NCI-H1436 treated with DMSO at 0.1 percent for 48 hours (cell line): ENCODE measurements at regions not wholly inside any gene's neighbourhood (a gene's known extent, or its start where the extent isn't known, plus 50 kb on each side); places are given as distances from the start of the nearest gene placed in this dataset.
"Not testable (repeated sequence)": the region's sequence is repeated elsewhere in the genome, so short reads cannot be mapped to it uniquely, and the experiment has no call there.

ENCODE experiments used
- DNase-seq: peaks from one replicate; lab custom pipeline; 2025; lab: John Stamatoyannopoulos, UW

DNA sequence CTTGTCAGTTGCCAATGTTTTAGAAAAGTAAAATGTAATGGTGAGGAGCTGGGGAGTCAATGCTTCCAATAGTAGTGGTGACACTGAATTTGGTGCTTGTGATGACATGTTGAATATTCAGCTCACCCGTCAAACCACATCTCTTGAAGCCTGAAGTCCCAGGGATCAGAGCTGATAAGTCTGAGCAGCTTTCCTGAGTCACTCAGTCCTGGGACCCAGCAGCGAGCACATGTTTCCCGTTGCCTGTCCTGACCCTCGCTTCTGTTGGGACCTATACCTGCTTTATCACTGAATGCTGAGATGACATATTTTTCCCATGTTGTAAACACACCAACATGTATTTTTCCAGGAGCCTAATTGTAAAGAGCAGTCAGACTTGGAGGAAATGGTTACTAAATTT lies 693.6 kb downstream of the QKI start:
- DNase-seq = no peak

DNA sequence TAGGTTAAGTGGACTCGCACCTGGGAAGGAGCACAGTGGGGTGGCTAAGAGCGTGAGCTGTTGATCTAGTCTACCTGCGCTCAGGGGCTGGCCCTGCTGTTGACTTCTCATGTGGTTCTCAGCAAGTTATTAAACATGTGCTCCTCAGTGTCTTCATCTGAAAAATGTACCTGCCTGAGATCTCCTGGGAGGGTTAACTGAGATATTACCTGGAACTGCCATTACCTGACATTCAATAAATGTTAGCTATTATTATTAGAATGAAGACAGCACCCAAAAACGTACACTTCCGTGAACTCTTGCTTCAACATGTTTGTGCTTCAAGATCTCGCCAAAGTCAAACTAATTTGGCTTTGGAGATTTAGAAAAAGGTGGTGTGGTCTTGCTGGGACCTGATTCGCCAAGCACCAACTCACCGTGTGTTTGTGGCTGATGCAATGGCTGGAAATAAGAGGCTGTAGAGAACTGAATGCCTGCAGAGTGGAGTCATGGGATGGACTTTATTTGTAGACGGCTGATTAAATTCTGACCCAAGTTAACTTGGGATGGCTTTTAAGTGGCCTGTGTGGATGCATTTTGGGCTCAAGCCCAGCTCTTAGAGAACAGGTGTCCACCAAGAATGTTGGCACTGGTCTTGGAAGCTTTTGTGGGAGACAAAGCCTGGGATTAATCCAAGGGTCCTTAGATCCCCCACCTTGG lies 692.9 kb downstream of the QKI start:
- no peak for DNase-seq

DNA sequence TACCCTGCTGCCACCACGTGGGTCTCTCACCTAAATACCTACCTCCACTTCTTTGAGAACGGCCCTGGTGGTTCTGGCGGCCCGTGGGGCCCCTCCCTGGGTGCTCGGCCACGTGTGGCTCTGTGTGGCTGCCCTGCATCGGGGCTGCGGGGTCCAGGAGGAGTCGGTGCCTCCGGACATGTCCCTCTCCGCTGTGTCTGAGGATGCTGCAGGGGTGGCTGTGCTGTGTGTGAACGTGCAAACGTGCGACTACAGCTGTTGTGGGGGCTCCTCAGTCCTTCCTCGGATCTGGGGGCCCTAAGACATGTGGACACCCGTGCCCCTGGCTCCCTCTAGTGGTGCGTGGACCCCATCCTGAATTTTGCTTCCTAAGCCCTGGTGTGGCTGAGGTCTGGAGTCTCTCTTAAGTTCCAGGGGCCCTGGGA lies 691.8 kb downstream of the QKI start:
- no peak for DNase-seq

DNA sequence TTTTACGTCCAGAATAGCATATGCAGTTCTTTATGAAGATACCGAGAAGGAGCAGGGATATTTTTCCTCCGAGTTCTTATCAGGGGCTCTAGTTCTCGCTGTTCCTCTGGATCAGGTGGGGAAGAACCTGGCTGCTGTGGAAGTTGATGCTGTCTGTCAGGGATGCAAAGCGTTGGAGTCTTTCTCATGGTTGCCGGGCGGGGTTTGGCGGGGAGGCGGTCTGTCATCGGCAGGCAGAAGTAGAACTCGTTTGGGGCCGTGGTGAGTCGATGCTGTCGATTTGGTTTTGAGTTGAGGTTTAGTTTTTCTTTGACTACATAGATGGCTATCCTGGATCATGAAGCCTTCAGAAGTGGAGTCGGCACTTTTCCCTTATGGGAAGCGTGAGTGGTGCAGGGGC lies 691.2 kb downstream of the QKI start:
- DNase-seq = no peak

DNA sequence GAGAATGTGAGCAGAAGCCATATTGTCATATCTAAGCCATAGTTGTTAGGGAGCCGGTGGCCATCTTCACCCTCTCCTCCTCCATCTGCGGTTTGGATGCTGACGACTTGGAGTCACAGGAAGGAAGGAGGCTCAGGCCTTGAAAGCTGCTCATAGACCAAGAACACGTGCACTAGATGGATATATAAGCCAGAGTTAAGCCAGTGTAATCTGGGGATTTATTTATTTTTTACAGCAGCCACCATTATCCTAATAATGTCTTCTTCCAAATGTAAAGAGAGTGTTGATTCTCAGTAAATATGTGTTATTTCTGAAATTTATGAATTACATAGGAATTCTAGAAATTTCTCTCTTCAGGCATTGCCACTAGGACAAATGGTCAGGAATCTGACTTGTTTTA lies 689.9 kb downstream of the QKI start:
- DNase-seq = no peak

DNA sequence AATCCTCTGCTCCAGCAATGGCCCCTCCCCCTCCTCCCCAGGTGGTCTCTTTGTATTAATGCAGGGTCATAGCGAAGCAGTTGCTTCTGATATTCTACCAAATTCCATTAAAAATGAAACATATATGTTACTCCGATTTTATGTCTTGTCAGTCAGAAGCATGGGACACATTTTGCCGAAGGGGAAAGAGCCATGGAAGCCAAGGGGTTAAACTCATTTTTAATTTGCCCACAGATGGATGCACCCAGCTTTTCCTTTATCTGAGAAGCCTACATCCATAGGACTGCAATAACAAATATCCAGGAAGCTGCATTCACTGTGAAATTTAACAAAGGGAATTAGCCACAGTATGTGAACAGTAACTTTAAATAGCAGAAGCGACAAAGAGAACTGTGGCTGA lies 688.2 kb downstream of the QKI start:
- DNase-seq = no peak

DNA sequence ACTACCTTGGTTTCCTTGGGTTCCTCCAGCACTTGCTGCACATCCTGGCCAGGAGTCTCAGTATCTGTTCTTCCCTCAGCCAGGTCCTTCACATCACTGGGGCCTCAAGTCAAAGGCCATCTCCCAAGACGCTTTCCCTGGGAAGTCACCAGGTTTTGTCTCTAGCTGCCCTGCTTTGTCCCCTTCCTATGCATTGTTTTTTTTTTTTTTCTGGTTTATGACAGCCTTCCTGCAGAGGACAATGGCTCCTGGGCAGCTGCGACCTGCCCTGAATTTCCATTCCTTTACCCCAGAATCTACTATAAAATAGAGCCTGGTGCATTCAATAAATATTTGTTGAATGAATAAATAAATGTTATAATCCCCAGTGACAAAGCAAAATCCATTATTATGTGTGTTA lies 687.3 kb downstream of the QKI start:
- DNase-seq = no peak

DNA sequence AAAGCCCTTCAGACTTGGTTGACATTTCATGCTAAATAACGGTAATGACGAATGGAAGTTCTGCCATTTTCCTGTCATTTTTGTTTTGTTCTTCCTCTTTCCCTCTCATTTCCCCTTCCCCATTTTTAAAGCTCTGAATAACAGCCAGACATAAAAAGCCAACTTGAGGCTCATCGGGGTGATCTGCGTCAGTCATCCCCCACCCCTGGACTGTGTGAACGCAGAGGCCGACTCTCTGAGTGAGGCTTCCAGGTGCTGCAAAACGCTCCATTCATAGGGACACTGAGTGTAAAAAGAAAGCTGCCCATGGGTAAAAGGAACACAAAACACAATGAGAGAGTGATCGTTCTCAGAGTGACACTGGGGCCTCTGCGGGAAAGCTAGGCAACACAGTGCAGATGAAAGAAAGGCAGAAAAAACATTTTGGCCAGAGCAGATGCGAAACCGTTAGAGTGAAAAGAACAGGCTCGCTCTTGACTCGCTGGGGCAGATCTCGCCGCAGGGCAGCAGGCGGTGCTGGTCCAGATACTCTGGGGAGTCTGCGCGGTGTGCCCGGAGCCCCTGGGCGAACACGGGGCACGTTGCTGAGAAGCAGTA lies 684.8 kb downstream of the QKI start:
- DNase-seq = no peak

DNA sequence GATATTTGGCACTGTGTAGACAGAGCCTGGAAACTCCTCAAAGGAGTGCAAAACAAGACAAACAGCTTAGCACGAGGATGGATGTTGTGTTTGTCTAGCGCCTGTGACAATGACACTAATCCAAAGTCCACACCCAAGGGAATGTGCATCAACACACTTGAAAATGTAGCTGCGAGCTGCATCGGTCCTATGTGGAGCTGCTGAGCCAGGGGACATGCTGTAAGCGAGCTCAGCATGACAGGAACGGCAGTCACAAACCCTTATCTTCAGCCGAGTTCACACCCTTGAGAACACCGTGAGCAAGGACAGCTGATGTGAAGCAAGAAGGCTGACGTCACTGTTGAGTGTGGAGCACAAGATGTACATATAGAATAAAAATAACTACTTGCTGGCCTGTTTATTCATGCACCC lies 684.3 kb downstream of the QKI start:
- no peak for DNase-seq

DNA sequence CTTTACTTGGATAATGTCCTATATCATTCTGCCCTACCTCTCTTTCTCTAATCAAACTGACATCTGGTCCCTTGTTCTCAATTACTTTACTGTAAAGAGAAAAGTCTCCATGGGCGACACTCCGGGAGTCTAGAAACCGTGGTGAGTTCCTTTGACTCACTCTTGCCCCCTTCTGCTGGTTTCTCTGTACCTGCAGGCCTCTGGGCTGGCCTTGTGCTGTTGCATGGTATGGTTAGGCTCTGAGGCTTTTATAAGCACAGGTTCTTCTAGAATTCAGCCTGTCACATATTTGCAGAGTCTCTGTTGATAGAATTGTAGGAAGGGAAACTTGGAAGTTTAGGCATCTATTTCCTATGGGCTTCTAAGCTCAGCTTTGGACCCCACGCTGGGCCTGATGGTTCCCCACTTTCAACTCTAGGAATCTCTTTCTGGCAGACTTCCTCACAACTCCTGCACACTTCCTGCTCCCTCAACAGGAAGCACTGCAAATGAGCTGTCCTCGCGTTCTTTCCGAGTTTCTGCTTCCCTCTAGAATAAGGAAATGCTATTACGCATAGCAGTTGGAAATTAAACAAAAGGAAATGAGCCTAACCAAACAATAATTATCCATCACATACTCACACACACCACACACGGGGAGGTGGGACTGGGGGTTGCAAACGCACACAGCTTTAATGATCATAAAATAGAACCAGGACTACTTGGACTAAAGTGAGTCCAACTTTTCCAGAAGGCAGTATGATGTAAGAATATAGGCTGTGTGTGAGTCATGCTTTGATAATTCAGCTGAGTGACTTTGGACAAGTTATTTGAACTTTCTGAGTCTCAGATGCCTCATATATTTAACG lies 683.3 kb downstream of the QKI start:
- DNase-seq = no peak

DNA sequence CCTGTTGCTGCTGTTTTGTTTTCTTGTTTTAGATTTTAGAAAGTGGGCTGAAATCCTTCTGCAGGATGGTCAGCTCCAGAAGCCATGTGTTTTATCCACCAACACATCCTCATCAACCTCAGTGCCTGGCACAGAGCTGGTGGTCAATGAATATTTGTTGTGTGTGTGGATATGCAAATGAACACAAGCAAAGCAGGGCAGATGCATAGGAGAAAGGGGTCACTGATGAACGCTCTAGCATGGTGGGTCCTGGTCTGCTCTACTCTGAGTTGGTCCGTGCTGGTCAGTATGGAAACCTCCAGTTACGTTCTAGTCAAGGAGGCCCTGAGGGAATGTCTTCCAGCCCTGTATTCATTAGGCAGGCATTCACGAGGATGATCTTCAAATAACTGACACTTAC lies 682.5 kb downstream of the QKI start:
- DNase-seq = no peak

DNA sequence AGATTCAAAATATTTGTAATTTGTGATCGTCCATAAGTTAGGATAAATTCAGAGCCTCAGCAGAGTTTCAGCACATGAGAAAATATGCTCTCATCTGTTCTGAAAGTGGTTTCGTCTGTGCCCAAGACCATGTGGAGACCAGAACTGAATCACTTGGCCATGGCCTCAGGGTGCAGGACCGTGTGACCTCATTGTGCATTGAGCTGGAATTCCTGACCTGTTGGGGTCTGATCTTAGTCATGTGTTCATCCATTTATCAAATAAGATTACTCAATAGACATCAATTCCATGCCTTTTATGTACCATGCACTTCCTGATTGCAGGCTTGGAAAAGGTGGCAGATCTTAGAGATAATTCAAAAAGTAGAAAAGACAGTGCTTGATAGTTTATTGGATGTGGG lies 680.5 kb downstream of the QKI start:
- DNase-seq = no peak

DNA sequence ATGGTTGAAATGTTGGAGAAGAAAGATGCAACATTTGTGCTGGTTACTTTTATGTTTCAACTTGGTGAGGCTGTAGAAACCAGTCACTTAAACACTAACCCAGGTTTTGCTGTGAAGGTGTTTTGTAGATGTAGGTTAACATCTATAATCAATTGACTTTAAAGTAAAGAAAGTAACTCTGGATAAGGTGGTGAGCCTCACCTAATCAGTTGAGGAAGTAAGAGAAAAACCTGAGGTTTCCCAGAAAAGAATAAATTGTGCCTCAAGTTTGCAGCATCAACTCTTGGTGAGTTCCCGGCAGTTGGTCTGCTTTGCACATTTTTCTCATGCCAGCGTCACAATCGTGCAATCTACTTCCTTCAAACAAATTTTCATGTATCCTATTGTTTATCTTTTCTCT lies 673.4 kb downstream of the QKI start:
- DNase-seq = no peak

DNA sequence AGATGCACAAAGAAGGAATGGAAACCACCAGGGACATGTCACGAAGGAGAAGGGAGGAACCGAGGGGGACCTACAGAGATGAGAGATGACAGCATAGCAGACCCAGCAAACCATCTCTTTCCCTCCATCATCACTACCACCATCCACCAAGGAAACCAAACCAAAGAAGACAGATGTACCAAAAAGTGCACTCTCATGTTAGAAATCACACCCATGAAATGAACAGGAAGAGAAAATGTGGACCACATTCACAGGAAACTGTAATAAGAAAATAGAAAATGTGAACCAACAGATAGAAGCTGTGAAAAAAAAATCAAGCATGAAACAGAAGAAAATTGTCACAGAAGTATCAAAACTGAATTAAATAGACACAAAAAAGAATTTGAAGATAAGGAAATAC lies 672.7 kb downstream of the QKI start:
- DNase-seq = no peak

DNA sequence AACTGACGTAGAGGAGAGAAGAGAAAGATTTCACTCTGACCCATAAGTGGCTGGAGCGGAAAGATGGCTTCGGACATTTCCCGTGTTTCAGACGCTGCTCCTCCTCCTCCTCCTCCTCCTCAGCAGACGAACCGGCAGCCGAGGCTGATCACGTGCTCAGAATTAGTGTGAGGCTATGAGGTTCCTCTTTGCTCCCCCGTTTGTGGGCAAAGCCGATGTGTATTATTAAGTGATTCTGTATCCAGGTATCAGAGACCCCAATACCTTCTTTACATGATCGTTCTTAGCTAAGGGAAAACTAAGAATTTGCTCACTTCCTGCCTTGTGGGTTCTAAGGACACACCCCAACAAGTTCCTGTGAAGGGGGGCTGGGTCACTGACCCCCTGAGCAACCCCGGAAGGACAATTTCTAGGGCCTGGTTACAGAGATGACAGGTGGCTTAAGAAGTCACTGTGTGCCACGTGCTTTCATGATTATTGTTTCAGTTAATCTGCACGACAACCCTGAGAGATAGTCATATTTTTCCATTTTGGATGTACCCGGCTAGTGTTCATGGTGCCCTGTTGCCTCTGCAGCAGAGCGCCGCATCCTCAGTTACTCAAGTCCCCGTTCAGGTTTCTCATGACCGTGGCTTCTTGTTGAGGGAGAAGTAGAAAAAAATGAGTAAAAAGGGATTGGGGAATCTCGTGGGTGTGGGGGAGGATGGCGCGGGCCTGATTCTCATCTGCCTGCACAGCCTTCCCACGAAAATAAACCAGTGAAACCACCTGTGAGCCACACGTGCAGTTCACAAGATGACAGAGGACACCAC lies 671.8 kb downstream of the QKI start:
- DNase-seq = no peak

DNA sequence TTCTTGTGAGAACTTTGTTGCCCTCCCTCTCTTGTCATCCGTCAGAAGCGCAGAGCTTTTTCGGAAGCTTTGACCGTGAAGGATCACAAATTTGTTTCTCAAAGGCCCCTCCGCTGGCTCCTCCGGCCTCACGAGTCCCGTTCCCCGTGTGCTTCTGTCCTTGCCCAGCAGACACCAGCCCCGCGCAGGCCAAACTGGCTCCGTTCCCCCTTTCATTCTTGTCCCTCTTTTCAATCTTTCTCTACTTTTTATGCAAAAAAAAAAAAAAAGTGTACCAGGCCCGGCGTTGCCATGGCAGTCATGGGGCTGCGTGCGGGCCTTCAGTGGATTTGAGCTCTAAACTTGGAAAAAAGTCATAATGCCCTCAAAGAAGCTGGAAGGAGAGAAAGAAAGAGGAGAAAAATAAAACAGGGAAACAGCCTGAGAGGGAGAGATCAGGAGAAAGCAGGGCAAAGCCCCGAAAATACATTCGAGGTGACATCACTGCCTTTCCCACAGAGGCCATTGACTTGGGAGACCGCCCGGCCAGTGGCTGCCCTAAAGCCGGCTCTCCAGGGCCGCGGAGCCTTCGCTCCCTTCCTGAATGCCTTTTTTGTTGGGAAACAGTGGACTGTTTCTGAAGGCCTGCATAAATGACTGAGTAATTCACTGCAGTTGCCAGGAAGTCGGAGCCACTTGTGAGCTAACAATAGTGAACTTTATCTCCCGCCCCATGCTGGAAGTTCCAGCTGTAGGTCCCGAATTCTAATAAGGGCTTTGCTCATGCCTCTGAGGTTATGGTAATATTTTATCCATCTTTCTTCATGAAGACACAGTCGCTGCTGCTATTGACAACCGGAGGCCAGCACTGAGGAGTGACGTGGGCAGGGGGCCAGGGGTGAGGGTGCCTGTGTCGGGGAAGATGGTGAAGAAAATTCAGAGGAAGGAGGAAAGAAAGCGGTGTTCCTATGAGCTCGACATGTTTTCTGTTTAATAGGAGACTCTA lies 670.9 kb downstream of the QKI start:
- no peak for DNase-seq

DNA sequence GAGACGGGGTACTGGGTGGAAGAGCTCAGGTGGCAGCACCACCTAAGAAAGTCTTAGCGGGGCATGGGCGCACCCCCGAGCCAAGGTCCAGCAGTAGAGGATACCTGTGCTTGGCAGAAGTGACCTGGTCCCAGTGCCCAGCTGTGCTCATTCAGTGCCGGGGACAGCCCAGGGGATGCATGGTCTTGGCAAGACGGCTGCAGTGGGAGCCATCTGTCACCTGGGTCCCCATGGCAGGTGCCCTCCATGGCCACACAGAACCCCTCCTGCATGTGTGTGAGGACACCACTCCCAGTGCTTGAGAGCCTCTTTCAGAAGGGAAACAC lies 664.7 kb downstream of the QKI start:
- DNase-seq = no peak

DNA sequence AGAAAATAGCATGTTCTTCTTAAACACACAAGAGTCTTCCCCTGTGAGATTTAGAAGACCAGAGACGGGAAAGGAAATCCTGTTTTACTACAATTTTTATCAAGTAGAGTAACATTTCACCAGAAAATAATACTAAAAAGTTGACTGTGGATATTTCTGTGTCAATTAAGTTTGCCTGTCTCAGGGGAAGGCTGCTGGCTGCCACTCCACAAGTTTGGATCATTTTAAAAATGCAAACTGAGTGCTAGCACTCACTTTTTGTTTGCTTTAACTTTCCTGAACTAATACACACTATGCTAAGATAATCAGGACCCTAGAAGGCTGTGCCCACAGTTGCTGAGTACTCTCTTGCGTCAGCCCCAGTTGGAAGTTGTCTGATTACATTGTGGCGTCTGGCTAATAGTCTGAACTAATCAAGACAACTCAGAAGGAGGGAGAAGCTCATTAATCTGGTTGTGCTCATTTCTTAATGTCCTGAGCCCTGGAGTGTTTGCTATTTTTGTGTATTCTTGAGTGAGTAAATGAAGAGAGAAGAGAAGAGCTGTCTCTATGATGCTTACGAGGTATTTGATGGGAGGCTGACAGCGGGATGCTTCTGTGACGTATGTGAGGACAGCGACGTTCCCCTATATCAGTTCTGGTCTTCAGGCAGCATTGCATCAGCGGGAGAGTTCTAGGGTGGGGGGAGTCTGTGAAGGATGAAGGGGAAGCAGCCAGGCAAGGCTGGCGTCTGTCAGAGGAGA lies 664.2 kb downstream of the QKI start:
- no peak for DNase-seq

DNA sequence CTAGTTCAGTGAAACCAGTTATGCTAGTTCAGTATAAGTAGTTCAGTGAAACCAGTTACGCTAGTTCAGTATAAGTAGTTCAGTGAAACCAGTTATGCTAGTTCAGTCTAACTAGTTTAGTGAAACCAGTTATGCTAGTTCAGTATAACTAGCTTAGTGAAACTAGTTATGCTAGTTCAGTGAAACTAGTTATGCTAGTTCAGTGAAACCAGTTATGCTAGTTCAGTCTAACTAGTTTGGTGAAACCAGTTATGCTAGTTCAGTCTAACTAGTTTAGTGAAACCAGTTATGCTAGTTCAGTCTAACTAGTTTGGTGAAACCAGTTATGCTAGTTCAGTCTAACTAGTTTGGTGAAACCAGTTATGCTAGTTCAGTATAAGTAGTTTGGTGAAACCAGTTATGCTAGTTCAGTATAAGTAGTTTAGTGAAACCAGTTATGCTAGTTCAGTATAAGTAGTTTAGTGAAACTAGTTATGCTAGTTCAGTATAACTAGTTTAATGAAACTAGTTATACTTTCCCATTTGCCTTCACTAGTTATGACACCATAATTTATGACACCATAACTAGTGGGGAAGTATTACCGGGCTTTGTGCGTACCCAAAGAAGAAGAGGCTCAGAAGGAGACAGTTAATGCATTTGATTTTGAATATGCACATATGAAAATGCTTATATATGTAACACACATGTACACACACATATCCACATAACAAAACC lies 662.5 kb downstream of the QKI start:
- not testable (repeated sequence) for DNase-seq
